PC-3 (cell line): ENCODE measurements at regions not wholly inside any gene's neighbourhood (a gene's known extent, or its start where the extent isn't known, plus 50 kb on each side); places are given as distances from the start of the nearest gene placed in this dataset.

ENCODE experiments used
- ATAC-seq: fragments of 200-7000 bp; cut with Tn5 transposase; 2 replicates; pipeline ENCODE4 v1.9.1; 2020; ENCODE audit warnings: mild to moderate bottlenecking, moderate library complexity
- BruUV-seq: library from RNA; stranded (reverse); fragments of 400-500 nt; replicated peaks from 2 replicates; lab custom pipeline; 2021; lab: Mats Ljungman, UMichigan
- CTCF ChIA-PET: fragments of 300-600 bp; sonication (Branson Sonifier 250); formaldehyde crosslinking; loops from one replicate; lab custom pipeline; 2022; ENCODE audit warnings: antibody characterized with exemption; lab: Charles Lee
- POLR2A ChIA-PET: fragments of 300-600 bp; sonication (Branson Sonifier 250); formaldehyde crosslinking; loops from one replicate; lab custom pipeline; 2022; ENCODE audit warnings: antibody characterized with exemption; ENCODE audit not compliant: unreplicated experiment; lab: Charles Lee
- DNase-seq: peaks from one replicate; pipeline ENCODE4 v3.0.0-alpha.2; 2015
- H2AFZ ChIP-seq: fragments of 300-600 bp; sonication (generic); 2 replicates; pipeline ENCODE4 v1.6.0; 2016; ENCODE audit warnings: antibody characterized with exemption, low read length
- H3F3A ChIP-seq: fragments of 300-600 bp; sonication (generic); one replicate; pipeline ENCODE4 v1.6.0; 2017; ENCODE audit warnings: antibody characterized with exemption, low read length, control low read depth, mild to moderate bottlenecking; ENCODE audit not compliant: unreplicated experiment
- H3K27ac ChIP-seq: fragments of 300-600 bp; sonication (generic); 2 replicates; pipeline ENCODE4 v1.5.1; 2016; ENCODE audit warnings: mild to moderate bottlenecking, low read length
- H3K27me3 ChIP-seq: fragments of 300-600 bp; sonication (generic); 2 replicates; pipeline ENCODE4 v1.6.1; 2016; ENCODE audit warnings: low read length, mixed read lengths
- H3K36me3 ChIP-seq: fragments of 300-600 bp; sonication (generic); 2 replicates; pipeline ENCODE4 v1.6.1; 2016; ENCODE audit warnings: low read depth, mixed run types, low read length, mixed read lengths
- H3K4me1 ChIP-seq: fragments of 300-600 bp; sonication (generic); 2 replicates; pipeline ENCODE4 v1.5.1; 2016; ENCODE audit warnings: low read length; ENCODE audit not compliant: insufficient read depth
- H3K4me2 ChIP-seq: fragments of 300-600 bp; sonication (generic); 2 replicates; pipeline ENCODE4 v1.6.0; 2016; ENCODE audit warnings: low read length
- H3K4me3 ChIP-seq: fragments of 300-600 bp; sonication (generic); 2 replicates; pipeline ENCODE4 v1.5.1; 2016; ENCODE audit warnings: mild to moderate bottlenecking, low read length, mixed read lengths
- H3K79me2 ChIP-seq: fragments of 300-600 bp; sonication (generic); 2 replicates; pipeline ENCODE4 v1.6.1; 2017; ENCODE audit warnings: low read length, mixed read lengths
- H3K9ac ChIP-seq: fragments of 300-600 bp; sonication (generic); 2 replicates; pipeline ENCODE4 v1.6.0; 2016; ENCODE audit warnings: mild to moderate bottlenecking, low read length
- H3K9me2 ChIP-seq: fragments of 300-600 bp; sonication (generic); replicated peaks from 2 replicates; pipeline ENCODE4 v1.6.1; 2016; ENCODE audit warnings: mixed run types, low read length, mixed read lengths
- H3K9me3 ChIP-seq: fragments of 300-600 bp; sonication (generic); 2 replicates; pipeline ENCODE4 v1.6.1; 2016; ENCODE audit warnings: low read length, mixed read lengths
- H4K20me1 ChIP-seq: fragments of 300-600 bp; sonication (generic); 2 replicates; pipeline ENCODE4 v1.6.1; 2016; ENCODE audit warnings: low read length, mixed read lengths
- CTCF ChIP-seq: fragments of 300-600 bp; sonication (generic); conservative IDR thresholded peaks from 2 replicates; pipeline ENCODE4 v1.5.1; 2017; ENCODE audit warnings: antibody characterized with exemption, low read depth, mild to moderate bottlenecking, low read length
- EZH2 ChIP-seq: fragments of 300-600 bp; sonication (generic); IDR thresholded peaks from one replicate; pipeline ENCODE4 v1.6.1; 2017; ENCODE audit warnings: antibody characterized with exemption, mild to moderate bottlenecking, low read length; ENCODE audit not compliant: unreplicated experiment
- EZH2phosphoT487 ChIP-seq: fragments of 300-600 bp; sonication (generic); IDR thresholded peaks from 2 replicates; pipeline ENCODE4 v1.6.1; 2018; ENCODE audit warnings: mild to moderate bottlenecking, antibody characterized with exemption, low read length, borderline replicate concordance
- intact Hi-C: fragments of 100-400 bp; cut with micrococcal nuclease; formaldehyde crosslinking; loops from 2 replicates; pipeline ENCODE4 v1.9.0; 2023

GRCh38 chr2:238970553-238971081 lies 122.7 kb downstream of the TWIST2 start:
- Histone ChIP-seq H3K27me3 (no peaks in the 10 kb centered on the region), H3K4me1 (peaks cover 24% of the 10 kb centered on the region), H3K36me3 (no peaks in the 10 kb centered on the region), H3K4me3 (no peak overlapping the region), H3F3A (no peaks in the 10 kb centered on the region), H2AFZ (no peak overlapping the region), H3K27ac (no peak overlapping the region), H3K9me3 (no peaks in the 10 kb centered on the region), H3K9ac (no peak overlapping the region), H4K20me1 (no peaks in the 10 kb centered on the region), H3K9me2 (no peaks in the 10 kb centered on the region), H3K4me2 (no peak overlapping the region), H3K79me2 (no peaks in the 10 kb centered on the region)
- POLR2A ChIA-PET = no interaction called here
- no TSS peak for BruUV-seq
- CTCF ChIA-PET = no interaction called here
- peak; percentile 74 for DNase-seq
- intact Hi-C loops = loop anchor here (2.0 to 10.0 kb wide), 3 partner anchors 137 to 246 kb away; no protein-coding TSS in a partner anchor
- peak; percentile 54 for ATAC-seq
- no peak for TF ChIP-seq EZH2phosphoT487
- TF ChIP-seq CTCF = peak; percentile 95

GRCh38 chr2:238971318-238972145 lies 123.6 kb downstream of the TWIST2 start:
- Histone ChIP-seq H3K27ac (no peak overlapping the region), H3K4me2 (no peak overlapping the region), H2AFZ (no peak overlapping the region), H3K9me2 (no peaks in the 10 kb centered on the region), H3F3A (no peaks in the 10 kb centered on the region), H3K36me3 (no peaks in the 10 kb centered on the region), H3K9ac (no peak overlapping the region), H4K20me1 (no peaks in the 10 kb centered on the region), H3K9me3 (no peaks in the 10 kb centered on the region), H3K4me1 (peaks cover 24% of the 10 kb centered on the region), H3K4me3 (no peak overlapping the region), H3K79me2 (no peaks in the 10 kb centered on the region), H3K27me3 (no peaks in the 10 kb centered on the region)
- DNase-seq (no peak), ATAC-seq (no peak)
- ChIA-PET CTCF (no interaction called here), POLR2A (no interaction called here)
- intact Hi-C loops = loop anchor here (2.0 to 10.0 kb wide), 3 partner anchors 136 to 247 kb away; no protein-coding TSS in a partner anchor
- BruUV-seq = no TSS peak
- TF ChIP-seq EZH2 = no peak
- no peak for TF ChIP-seq CTCF
- no peak for TF ChIP-seq EZH2phosphoT487

GRCh38 chr2:238972146-238972445 lies 124.2 kb downstream of the TWIST2 start:
- no peak overlapping the region for H2AFZ ChIP-seq
- intact Hi-C loops = loop anchor here (5.0 to 10.0 kb wide), 2 partner anchors 135 to 247 kb away; no protein-coding TSS in a partner anchor
- POLR2A ChIA-PET = no interaction called here
- no peak for ATAC-seq
- no peaks in the 10 kb centered on the region for H3F3A ChIP-seq
- H3K27ac ChIP-seq = no peak overlapping the region
- H3K27me3 ChIP-seq = no peaks in the 10 kb centered on the region
- CTCF ChIA-PET = no interaction called here
- peaks cover 24% of the 10 kb centered on the region for H3K4me1 ChIP-seq
- BruUV-seq = no TSS peak
- H3K4me3 ChIP-seq = no peak overlapping the region
- H3K79me2 ChIP-seq = no peaks in the 10 kb centered on the region
- no peaks in the 10 kb centered on the region for H3K9me2 ChIP-seq
- no peak overlapping the region for H3K4me2 ChIP-seq
- TF ChIP-seq EZH2 (no peak), CTCF (no peak), EZH2phosphoT487 (no peak)
- H3K9ac ChIP-seq = no peak overlapping the region
- no peak for DNase-seq
- H3K9me3 ChIP-seq = no peaks in the 10 kb centered on the region
- no peaks in the 10 kb centered on the region for H4K20me1 ChIP-seq
- no peaks in the 10 kb centered on the region for H3K36me3 ChIP-seq
